Neural crest cell (in vitro differentiated cells): ENCODE measurements at regions not wholly inside any gene's neighbourhood (a gene's known extent, or its start where the extent isn't known, plus 50 kb on each side); places are given as distances from the start of the nearest gene placed in this dataset.
"Not testable (repeated sequence)": the region's sequence is repeated elsewhere in the genome, so short reads cannot be mapped to it uniquely, and the experiment has no call there.

ENCODE experiments used
- DNase-seq: peaks from one replicate; pipeline ENCODE4 v3.0.0; 2021; ENCODE audit warnings: low read depth, mixed read lengths, low spot score
- H3K27ac Mint-ChIP-seq: one replicate; pipeline ENCODE4 v1.8.0; 2021; ENCODE audit warnings: mild to moderate bottlenecking, mixed read lengths; ENCODE audit not compliant: unreplicated experiment
- H3K27me3 Mint-ChIP-seq: 2 replicates; pipeline ENCODE4 v1.8.0; 2021; ENCODE audit warnings: low read depth, mild to moderate bottlenecking, mixed read lengths
- H3K36me3 Mint-ChIP-seq: 2 replicates; pipeline ENCODE4 v1.8.0; 2021; ENCODE audit warnings: low read depth, mild to moderate bottlenecking, mixed read lengths
- H3K4me1 Mint-ChIP-seq: 2 replicates; pipeline ENCODE4 v1.8.0; 2021; ENCODE audit warnings: mixed read lengths
- H3K4me3 Mint-ChIP-seq: one replicate; pipeline ENCODE4 v1.8.0; 2021; ENCODE audit warnings: mild to moderate bottlenecking, mixed read lengths
- H3K9me3 Mint-ChIP-seq: 2 replicates; pipeline ENCODE4 v1.8.0; 2021; ENCODE audit warnings: mixed read lengths
- TF ChIP-seq, protein P1 (sequence below): fragments of 200-600 bp; sonication (generic); conservative IDR thresholded peaks from 2 replicates; pipeline ENCODE4 v1.5.0; 2021; ENCODE audit warnings: antibody characterized with exemption, mild to moderate bottlenecking

DNA sequence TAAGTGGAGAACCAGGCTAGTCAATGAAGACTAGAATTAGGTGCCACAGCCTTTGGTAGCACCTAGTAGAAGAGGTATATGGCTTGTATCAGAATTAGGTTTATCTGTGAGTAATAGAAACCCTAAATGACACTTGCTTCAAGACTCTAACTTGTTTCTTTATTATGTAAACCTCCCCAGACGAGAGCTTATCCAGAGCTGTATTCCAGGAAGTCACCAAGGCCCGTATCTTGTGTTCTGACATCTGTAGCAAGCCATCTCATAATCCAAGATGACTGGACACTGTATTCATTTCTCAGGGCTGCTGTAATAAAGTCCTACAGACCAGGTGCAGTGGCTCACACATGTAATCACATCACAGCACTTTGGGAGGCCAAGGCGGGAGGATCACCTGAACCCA, 56.7 kb upstream of the PPP1R12A start:
- H3K27me3 Mint-ChIP-seq: no peaks in the 10 kb centered on the region
- no peak for DNase-seq
- peaks cover 4% of the 10 kb centered on the region for H3K9me3 Mint-ChIP-seq
- H3K36me3 Mint-ChIP-seq: no peaks in the 10 kb centered on the region
- no peaks in the 10 kb centered on the region for H3K4me1 Mint-ChIP-seq
- H3K4me3 Mint-ChIP-seq: no peak overlapping the region
- TF ChIP-seq, protein P1, sequence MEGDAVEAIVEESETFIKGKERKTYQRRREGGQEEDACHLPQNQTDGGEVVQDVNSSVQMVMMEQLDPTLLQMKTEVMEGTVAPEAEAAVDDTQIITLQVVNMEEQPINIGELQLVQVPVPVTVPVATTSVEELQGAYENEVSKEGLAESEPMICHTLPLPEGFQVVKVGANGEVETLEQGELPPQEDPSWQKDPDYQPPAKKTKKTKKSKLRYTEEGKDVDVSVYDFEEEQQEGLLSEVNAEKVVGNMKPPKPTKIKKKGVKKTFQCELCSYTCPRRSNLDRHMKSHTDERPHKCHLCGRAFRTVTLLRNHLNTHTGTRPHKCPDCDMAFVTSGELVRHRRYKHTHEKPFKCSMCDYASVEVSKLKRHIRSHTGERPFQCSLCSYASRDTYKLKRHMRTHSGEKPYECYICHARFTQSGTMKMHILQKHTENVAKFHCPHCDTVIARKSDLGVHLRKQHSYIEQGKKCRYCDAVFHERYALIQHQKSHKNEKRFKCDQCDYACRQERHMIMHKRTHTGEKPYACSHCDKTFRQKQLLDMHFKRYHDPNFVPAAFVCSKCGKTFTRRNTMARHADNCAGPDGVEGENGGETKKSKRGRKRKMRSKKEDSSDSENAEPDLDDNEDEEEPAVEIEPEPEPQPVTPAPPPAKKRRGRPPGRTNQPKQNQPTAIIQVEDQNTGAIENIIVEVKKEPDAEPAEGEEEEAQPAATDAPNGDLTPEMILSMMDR: no peak
- H3K27ac Mint-ChIP-seq: no peak overlapping the region

DNA sequence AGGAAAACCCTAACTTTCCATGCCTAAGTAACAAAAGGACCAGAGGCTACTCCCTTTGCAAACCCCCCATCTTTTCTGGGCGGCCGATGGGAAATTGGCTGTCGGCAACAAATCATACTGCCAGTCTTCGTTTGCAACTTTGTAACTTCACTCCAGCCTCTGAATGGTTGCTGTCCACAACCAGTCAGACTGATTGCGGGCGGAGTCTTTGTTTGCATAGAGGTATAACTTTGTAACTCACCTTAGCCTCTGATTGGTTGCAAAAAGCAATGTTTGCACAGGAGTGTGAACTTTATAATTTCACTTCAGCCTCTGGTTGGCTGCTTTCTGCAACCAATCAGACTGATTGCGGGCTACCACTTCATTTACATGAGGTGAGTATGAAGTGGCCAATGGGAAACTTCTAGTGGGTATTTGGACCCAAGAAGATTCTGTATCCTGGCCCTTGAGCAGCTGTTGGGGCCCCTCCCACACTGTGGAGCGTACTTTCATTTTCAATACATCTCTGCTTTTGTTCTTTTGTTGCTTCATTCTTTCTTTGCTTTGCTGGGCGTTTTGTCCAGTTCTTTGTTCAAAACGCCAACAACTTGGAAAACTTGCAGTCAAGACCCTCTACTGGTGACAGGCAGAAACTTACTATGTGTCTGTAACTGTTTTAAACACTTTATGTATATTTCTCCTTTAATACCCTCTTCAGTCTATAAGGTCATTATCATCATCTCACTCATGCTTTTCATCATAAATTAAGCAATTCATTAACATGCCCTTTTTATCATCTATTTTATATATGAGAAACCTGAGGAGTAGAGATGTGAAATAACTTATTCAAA, 55.8 kb upstream of the PPP1R12A start:
- not testable (repeated sequence) for H3K27me3 Mint-ChIP-seq, H3K4me1 Mint-ChIP-seq, H3K9me3 Mint-ChIP-seq, DNase-seq, H3K36me3 Mint-ChIP-seq, H3K4me3 Mint-ChIP-seq, H3K27ac Mint-ChIP-seq

DNA sequence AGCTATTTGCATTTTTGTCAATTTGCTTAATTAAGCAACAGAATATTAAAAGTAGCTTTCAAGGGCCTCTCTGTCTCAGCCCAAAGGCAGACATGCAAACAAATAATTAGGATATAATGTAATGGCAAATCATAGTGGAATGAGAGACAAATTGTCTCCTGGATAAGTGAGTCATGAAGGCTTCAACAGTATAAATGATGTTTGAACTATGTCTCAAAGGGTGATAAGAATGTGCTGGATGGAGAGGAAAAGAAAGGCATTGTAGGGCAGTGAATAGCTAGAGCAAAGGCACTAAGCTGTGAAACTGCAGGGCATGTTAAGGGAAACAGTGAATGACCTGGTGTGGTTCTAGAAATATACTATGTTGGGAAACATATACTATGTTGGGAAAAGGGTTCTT, 53.5 kb upstream of the PPP1R12A start:
- no peak overlapping the region for H3K27ac Mint-ChIP-seq
- no peaks in the 10 kb centered on the region for H3K27me3 Mint-ChIP-seq
- H3K4me1 Mint-ChIP-seq: no peaks in the 10 kb centered on the region
- no peak overlapping the region for H3K4me3 Mint-ChIP-seq
- no peak for DNase-seq
- no peaks in the 10 kb centered on the region for H3K36me3 Mint-ChIP-seq
- TF ChIP-seq, protein P1: no peak
- H3K9me3 Mint-ChIP-seq: no peaks in the 10 kb centered on the region

DNA sequence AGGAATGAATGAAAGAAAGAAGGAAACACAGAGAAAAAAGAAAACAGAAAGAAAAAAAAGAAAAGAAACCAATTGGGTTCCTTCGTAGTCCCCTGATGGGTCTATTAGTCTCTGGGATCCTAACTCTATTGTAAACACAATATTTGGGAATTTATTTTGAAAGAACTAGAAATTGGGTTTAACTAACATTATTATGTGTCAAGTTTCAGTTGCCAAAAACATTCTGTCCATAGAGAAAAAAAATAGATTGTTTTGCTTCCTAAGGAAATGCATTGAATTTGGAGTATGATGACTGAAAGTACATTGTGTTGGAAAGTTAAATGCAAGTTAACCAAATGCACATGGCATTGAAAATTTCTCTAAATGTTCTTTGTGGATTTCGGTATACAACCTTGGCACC, 52.8 kb upstream of the PPP1R12A start:
- Mint-ChIP-seq H3K9me3 (no peaks in the 10 kb centered on the region), H3K4me1 (no peaks in the 10 kb centered on the region), H3K27me3 (no peaks in the 10 kb centered on the region), H3K36me3 (no peaks in the 10 kb centered on the region), H3K27ac (no peak overlapping the region), H3K4me3 (no peak overlapping the region)
- TF ChIP-seq, protein P1: no peak
- no peak for DNase-seq
